ENCODE measurements at regions not wholly inside any gene's neighbourhood (a gene's known extent, or its start where the extent isn't known, plus 50 kb on each side); places are given as distances from the start of the nearest gene placed in this dataset.

DNA sequence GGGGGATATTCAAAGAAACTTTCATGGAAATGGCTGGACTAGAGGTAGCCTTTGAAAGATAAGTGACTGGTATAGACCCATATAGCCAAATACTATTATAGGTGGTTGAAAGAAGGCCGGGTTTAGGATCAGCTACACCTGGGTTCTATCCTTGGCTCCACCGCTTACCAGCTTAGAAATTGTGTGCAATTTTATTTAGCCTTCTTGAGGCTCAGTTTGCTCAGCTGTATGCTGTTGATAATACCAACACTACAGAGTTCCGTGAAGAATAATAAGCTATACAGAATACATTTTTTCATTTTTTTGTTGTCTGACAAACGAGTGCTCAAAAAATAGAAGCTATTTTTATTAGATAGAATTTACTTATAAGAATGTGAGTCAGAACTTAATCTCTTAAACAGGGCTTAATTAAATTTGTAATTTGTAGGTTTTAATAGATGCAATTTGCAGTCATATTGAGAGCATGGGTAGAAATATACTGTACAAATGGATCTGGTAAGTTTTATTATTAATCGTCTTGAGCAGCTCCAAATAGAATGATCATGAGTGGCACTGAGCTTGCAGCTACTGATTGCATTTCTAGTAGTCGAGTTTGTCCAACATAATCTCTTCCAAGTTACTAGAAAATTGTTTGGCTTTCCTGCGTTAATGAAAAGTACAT, 164.3 kb upstream of the PHYHIPL start:
- in situ Hi-C loops (cut with MboI; ENCODE audit: low sequenced_read_pairs, unreplicated experiment) = no loop called here

DNA sequence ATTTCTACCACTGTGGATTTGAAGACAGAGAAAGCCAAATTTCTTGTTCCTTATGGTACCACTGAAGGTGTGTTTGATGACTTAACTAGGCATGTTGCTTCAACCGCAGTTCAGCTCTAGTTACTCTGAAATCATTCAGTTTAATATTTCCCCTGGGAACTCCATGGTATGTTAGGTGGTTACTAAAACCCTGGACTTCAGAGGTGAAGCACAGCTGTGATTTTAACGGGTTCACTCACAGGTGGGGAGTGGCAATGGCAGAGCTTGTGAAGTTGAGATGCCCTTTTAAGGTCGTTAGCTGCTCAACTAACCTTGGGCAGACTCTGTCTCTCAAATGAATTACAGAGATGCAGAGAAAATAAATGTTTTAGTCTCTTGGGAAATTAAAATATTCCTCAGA, 163.6 kb upstream of the PHYHIPL start:
- in situ Hi-C loops (cut with MboI; ENCODE audit: low sequenced_read_pairs, unreplicated experiment) = no loop called here
- TF ChIP-seq, protein P1, sequence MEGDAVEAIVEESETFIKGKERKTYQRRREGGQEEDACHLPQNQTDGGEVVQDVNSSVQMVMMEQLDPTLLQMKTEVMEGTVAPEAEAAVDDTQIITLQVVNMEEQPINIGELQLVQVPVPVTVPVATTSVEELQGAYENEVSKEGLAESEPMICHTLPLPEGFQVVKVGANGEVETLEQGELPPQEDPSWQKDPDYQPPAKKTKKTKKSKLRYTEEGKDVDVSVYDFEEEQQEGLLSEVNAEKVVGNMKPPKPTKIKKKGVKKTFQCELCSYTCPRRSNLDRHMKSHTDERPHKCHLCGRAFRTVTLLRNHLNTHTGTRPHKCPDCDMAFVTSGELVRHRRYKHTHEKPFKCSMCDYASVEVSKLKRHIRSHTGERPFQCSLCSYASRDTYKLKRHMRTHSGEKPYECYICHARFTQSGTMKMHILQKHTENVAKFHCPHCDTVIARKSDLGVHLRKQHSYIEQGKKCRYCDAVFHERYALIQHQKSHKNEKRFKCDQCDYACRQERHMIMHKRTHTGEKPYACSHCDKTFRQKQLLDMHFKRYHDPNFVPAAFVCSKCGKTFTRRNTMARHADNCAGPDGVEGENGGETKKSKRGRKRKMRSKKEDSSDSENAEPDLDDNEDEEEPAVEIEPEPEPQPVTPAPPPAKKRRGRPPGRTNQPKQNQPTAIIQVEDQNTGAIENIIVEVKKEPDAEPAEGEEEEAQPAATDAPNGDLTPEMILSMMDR (IDR thresholded peaks at IDR 0.05; ENCODE audit: borderline replicate concordance, control extremely low read depth, extremely low read depth, insufficient read depth, missing control alignments) = no peak
- no peak for DNase-seq (ENCODE audit: low spot score)

More for the DNA sequence above, 164.3 kb upstream of the PHYHIPL start:
- TF ChIP-seq, protein P1 (IDR thresholded peaks at IDR 0.05; ENCODE audit: borderline replicate concordance, control extremely low read depth, extremely low read depth, insufficient read depth, missing control alignments) = no peak
- no peak for DNase-seq (ENCODE audit: low spot score)

DNA sequence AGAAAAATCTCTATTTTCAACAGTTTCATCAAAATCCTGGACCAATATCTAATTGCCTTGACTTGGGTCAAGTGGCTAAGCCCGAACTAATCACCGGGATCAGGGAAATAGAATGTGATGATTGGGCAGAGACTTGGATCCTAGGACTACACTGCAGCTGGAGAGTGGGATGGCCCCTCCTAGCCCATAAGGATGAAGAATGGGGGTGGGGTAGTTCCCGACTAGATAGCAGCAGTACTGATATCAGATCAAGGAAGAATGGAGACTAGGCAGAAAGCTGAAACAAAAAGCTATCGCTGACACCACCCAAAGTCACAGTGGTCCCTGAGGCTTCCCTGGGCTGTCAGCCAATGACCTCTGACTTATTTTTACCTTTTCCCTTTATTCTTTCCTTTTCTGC, 160.4 kb upstream of the PHYHIPL start:
- TF ChIP-seq, protein P1 (IDR thresholded peaks at IDR 0.05; ENCODE audit: borderline replicate concordance, control extremely low read depth, extremely low read depth, insufficient read depth, missing control alignments) = no peak
- no peak for DNase-seq (ENCODE audit: low spot score)
- in situ Hi-C loops (cut with MboI; ENCODE audit: low sequenced_read_pairs, unreplicated experiment) = no loop called here

DNA sequence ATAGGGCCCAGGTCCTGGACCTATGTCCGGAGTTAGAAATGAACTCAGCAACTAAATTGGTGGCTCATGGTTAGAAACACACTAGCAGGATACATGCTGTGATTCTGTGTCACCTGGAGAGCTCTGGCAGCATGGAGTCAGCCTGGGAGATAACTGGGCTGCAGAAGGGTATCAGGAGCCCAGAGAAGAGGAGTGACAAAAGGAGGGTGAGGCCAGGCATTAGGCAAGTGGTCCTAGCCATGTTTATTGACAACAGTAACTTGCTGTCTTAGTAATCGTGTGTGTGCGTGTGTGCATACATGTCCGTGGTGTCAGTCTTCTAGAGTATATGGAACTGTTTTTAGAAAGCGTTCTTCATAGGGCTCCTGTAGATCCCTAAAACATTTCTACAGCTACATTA, 157.5 kb upstream of the PHYHIPL start:
- in situ Hi-C loops (cut with MboI; ENCODE audit: low sequenced_read_pairs, unreplicated experiment) = no loop called here
- TF ChIP-seq, protein P1 (IDR thresholded peaks at IDR 0.05; ENCODE audit: borderline replicate concordance, control extremely low read depth, extremely low read depth, insufficient read depth, missing control alignments) = no peak
- DNase-seq (ENCODE audit: low spot score) = no peak

DNA sequence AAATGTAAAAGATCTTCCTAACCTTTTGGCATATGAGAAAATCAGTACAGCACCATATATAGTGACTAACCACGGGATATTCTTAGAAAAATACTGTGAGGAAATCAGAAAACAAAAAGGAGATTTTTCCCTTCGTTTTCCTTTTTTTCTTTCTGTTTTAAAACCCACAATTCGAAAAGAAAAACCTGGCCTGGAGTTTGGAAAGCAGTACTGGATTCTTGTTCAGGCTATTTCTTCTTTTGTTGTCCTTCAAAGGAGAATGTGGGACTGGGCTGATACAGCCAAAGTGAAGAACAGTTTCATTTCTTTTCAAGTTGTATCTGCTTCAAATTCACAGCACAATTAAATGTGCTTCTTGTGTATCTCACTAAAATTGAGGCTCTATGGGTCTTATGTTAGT, 156.8 kb upstream of the PHYHIPL start:
- no peak for DNase-seq (ENCODE audit: low spot score)
- in situ Hi-C loops (cut with MboI; ENCODE audit: low sequenced_read_pairs, unreplicated experiment) = no loop called here
- TF ChIP-seq, protein P1 (IDR thresholded peaks at IDR 0.05; ENCODE audit: borderline replicate concordance, control extremely low read depth, extremely low read depth, insufficient read depth, missing control alignments) = no peak

DNA sequence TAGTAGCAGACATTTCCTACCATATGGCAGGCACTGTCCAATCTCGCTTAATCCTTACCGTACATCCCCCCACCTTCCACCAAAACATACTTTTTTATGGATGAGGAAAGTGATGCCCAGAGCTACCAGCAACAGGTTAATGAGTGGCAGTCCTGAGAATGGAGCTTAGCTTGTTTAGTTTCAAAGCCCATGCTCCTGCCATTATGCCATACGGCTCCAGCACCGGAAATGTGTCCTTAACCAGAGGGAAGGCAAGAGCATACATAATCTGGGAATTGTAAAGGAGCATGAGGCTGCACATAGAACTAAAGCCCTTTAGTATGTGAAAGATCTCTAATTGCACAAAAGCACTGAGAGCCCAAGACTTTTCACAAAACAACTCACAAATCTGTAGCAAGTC, 155.9 kb upstream of the PHYHIPL start:
- in situ Hi-C loops (cut with MboI; ENCODE audit: low sequenced_read_pairs, unreplicated experiment) = no loop called here
- DNase-seq (ENCODE audit: low spot score) = no peak
- TF ChIP-seq, protein P1 (IDR thresholded peaks at IDR 0.05; ENCODE audit: borderline replicate concordance, control extremely low read depth, extremely low read depth, insufficient read depth, missing control alignments) = no peak
